AG09309 (cell line): ENCODE measurements at regions not wholly inside any gene's neighbourhood (a gene's known extent, or its start where the extent isn't known, plus 50 kb on each side); places are given as distances from the start of the nearest gene placed in this dataset.

ENCODE experiments used
- DNase-seq: peaks from one replicate; pipeline ENCODE4 v3.0.0-alpha.2; 2010; ENCODE audit warnings: low read depth
- H3K4me3 ChIP-seq: 2 replicates; pipeline ENCODE4 v1.5.1; 2011; ENCODE audit warnings: mild to moderate bottlenecking, low read depth, low read length, moderate library complexity; ENCODE audit not compliant: control insufficient read depth
- CTCF ChIP-seq: IDR thresholded peaks from 2 replicates; pipeline ENCODE4 v1.5.1; 2011; ENCODE audit warnings: mild to moderate bottlenecking, low read depth, low read length, inconsistent platforms; ENCODE audit not compliant: insufficient read depth, control insufficient read depth; ENCODE audit errors: missing control alignments

GRCh38 chr5:158304607-158305006 is 445.7 kb upstream of the CLINT1 start:
- no peak overlapping the region for H3K4me3 ChIP-seq

DNA sequence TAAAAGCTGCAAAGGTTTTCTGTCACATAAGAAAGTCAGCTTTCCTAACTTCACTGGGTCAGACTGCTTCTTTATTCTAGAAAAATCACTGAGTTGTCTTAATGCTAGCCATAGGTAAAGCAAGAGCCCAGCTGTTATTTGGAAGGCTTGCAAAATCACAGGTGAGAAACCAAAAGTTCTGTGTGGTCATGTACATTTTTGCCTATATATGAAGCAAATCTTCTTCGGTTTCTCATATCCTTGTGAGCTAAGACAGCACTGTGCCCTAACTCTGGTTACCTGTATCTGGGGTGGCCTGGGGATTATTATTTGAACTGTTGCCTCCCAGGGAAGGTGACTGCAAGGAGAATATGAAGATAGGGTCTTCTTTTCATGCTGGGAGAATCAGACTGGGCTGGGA is 444.9 kb upstream of the CLINT1 start:
- no peak for DNase-seq
- no peak for TF ChIP-seq CTCF
- H3K4me3 ChIP-seq = no peak overlapping the region

More at GRCh38 chr5:158304607-158305006, 445.7 kb upstream of the CLINT1 start:
- no peak for DNase-seq
- no peak for TF ChIP-seq CTCF

DNA sequence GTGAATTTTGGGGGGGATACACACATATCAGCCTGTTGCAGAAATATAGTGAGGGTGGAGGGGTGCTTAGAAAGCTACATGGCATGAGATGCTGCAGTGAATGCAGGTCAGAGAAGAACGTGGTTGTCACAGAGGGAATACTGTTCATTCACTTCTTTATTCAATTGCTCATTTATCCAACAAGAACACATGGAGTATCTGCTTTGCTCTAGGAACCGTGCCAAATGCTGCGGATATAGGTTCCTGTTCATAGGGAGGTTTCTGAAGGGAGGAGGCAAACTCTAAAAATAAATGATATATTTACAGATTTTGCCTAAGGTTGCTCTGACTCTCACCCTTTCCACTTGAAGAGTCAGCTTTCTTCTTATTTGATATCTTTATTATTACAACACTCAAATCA is 444.3 kb upstream of the CLINT1 start:
- no peak for TF ChIP-seq CTCF
- no peak for DNase-seq
- no peak overlapping the region for H3K4me3 ChIP-seq

DNA sequence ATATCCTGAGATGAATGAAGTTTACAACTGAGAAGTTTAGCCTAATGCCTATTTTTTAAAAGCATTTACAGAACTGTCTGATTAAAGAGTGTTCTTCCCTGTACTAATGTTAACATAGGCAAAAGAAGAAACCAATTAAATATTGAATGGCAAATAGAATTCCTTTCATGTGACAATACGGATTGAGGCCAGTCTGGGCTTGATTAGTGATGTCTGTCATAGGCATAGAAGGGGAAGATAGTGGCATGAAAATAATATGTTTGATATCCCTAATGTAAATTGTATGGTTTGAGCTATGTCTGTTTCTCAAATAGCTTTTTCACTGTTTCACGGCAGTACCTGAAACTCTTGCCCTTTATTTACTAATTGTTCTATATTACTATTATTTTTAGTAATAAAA is 443.1 kb upstream of the CLINT1 start:
- no peak for TF ChIP-seq CTCF
- DNase-seq = no peak
- no peak overlapping the region for H3K4me3 ChIP-seq

DNA sequence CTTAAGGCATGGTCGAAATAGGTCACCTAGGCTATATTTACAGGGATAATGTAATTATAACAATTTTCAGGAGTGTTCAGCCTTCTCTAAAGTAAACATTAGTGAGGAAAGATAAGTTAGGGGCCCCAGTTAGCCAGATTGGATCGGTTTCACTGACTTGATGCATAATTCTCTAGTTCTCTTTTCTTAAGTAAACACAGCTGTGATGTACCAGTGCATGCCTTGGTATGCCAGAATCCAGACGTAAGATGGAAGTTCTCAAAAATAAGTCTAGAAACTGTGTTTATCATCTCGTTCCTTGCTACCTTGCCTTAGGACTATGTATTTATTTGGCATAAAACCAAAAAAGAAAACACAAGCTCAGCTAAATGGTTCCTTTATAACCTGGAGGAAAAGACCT is 442.2 kb upstream of the CLINT1 start:
- DNase-seq = no peak
- no peak for TF ChIP-seq CTCF
- no peak overlapping the region for H3K4me3 ChIP-seq

GRCh38 chr5:158300256-158300655 is 441.3 kb upstream of the CLINT1 start:
- no peak for TF ChIP-seq CTCF
- DNase-seq = no peak
- H3K4me3 ChIP-seq = no peak overlapping the region

DNA sequence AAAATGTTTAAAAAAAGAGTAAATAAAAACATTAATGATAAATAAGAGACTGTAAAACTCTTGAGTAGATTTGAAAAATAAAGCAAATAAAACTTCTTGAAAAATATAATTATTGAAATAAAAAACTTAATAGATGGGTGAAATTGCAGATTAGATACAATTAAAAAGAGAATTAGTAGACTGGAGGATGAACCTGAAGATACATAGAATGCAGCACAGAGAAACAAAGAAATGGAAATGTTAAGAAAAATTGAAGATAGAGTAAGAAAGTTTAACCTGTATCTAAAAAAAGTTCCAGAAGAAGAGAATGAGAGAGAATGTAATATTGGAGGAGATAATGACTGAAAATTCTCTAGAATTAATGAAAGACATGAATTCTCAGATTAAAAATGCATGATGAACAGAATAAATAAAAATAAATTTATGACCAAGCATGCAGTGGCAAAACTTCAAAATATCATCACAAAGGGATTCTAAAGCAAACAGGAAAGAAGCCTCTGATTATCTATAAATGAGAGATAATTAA is 438.1 kb upstream of the CLINT1 start:
- no peak for TF ChIP-seq CTCF
- no peak overlapping the region for H3K4me3 ChIP-seq
- no peak for DNase-seq
